ENCODE measurements at regions not wholly inside any gene's neighbourhood (a gene's known extent, or its start where the extent isn't known, plus 50 kb on each side); places are given as distances from the start of the nearest gene placed in this dataset.

- no peaks in the 10 kb centered on the region for H3K9me2 ChIP-seq (replicated peaks; ENCODE audit: insufficient read depth, low read length)
- H2AFZ ChIP-seq (ENCODE audit: low read depth, low read length, severe bottlenecking): no peak overlapping the region
- H4K20me1 ChIP-seq (ENCODE audit: low read depth, low read length): no peaks in the 10 kb centered on the region
- no peaks in the 10 kb centered on the region for H3K36me3 ChIP-seq (ENCODE audit: low read length)
- TF ChIP-seq CTCF (IDR thresholded peaks at IDR 0.05; ENCODE audit: insufficient read depth, low read length, poor library complexity, severe bottlenecking) (no peak), EZH2phosphoT487 (conservative IDR thresholded peaks at IDR 0.05; ENCODE audit: low read length) (no peak)
- H3K9ac ChIP-seq (ENCODE audit: low read length): no peak overlapping the region
- H3K79me2 ChIP-seq (ENCODE audit: insufficient read depth, low read length): no peaks in the 10 kb centered on the region
- H3K27ac ChIP-seq (ENCODE audit: low read depth, low read length): no peak overlapping the region
- no peaks in the 10 kb centered on the region for H3K9me3 ChIP-seq (ENCODE audit: insufficient read depth, low read length)
- no peaks in the 10 kb centered on the region for H3F3A ChIP-seq (ENCODE audit: insufficient read depth)
- H3K27me3 ChIP-seq (ENCODE audit: low read length): no peaks in the 10 kb centered on the region
- H3K4me2 ChIP-seq (ENCODE audit: low read depth, low read length, poor library complexity, severe bottlenecking): no peak overlapping the region
- H3K4me3 ChIP-seq (ENCODE audit: insufficient read depth, low read length, poor library complexity, severe bottlenecking): no peak overlapping the region
Measured at GRCh38 chr7:155913719-155914118, 101.5 kb upstream of the SHH start.

GRCh38 chr7:155913291-155913690 is 101.0 kb upstream of the SHH start:
- TF ChIP-seq CTCF (IDR thresholded peaks at IDR 0.05; ENCODE audit: insufficient read depth, low read length, poor library complexity, severe bottlenecking) (no peak), EZH2phosphoT487 (conservative IDR thresholded peaks at IDR 0.05; ENCODE audit: low read length) (no peak)
- H3K27ac ChIP-seq (ENCODE audit: low read depth, low read length): no peak overlapping the region
- no peaks in the 10 kb centered on the region for H3F3A ChIP-seq (ENCODE audit: insufficient read depth)
- no peaks in the 10 kb centered on the region for H3K9me3 ChIP-seq (ENCODE audit: insufficient read depth, low read length)
- H3K79me2 ChIP-seq (ENCODE audit: insufficient read depth, low read length): no peaks in the 10 kb centered on the region
- no peaks in the 10 kb centered on the region for H3K36me3 ChIP-seq (ENCODE audit: low read length)
- no peaks in the 10 kb centered on the region for H4K20me1 ChIP-seq (ENCODE audit: low read depth, low read length)
- H3K27me3 ChIP-seq (ENCODE audit: low read length): no peaks in the 10 kb centered on the region
- H3K4me3 ChIP-seq (ENCODE audit: insufficient read depth, low read length, poor library complexity, severe bottlenecking): no peak overlapping the region
- no peak overlapping the region for H3K9ac ChIP-seq (ENCODE audit: low read length)
- no peak overlapping the region for H3K4me2 ChIP-seq (ENCODE audit: low read depth, low read length, poor library complexity, severe bottlenecking)
- H3K9me2 ChIP-seq (replicated peaks; ENCODE audit: insufficient read depth, low read length): no peaks in the 10 kb centered on the region
- H2AFZ ChIP-seq (ENCODE audit: low read depth, low read length, severe bottlenecking): no peak overlapping the region

- H4K20me1 ChIP-seq (ENCODE audit: low read depth, low read length): no peaks in the 10 kb centered on the region
- H3K4me3 ChIP-seq (ENCODE audit: insufficient read depth, low read length, poor library complexity, severe bottlenecking): no peak overlapping the region
- no peaks in the 10 kb centered on the region for H3K9me3 ChIP-seq (ENCODE audit: insufficient read depth, low read length)
- H3K27ac ChIP-seq (ENCODE audit: low read depth, low read length): no peak overlapping the region
- no peak overlapping the region for H3K9ac ChIP-seq (ENCODE audit: low read length)
- H3K4me2 ChIP-seq (ENCODE audit: low read depth, low read length, poor library complexity, severe bottlenecking): no peak overlapping the region
- H3K27me3 ChIP-seq (ENCODE audit: low read length): no peaks in the 10 kb centered on the region
- no peaks in the 10 kb centered on the region for H3K9me2 ChIP-seq (replicated peaks; ENCODE audit: insufficient read depth, low read length)
- H2AFZ ChIP-seq (ENCODE audit: low read depth, low read length, severe bottlenecking): no peak overlapping the region
- no peaks in the 10 kb centered on the region for H3F3A ChIP-seq (ENCODE audit: insufficient read depth)
- no peaks in the 10 kb centered on the region for H3K36me3 ChIP-seq (ENCODE audit: low read length)
- no peaks in the 10 kb centered on the region for H3K79me2 ChIP-seq (ENCODE audit: insufficient read depth, low read length)
- TF ChIP-seq EZH2phosphoT487 (conservative IDR thresholded peaks at IDR 0.05; ENCODE audit: low read length): no peak
- TF ChIP-seq CTCF (IDR thresholded peaks at IDR 0.05; ENCODE audit: insufficient read depth, low read length, poor library complexity, severe bottlenecking): no peak
Measured at GRCh38 chr7:155911471-155912105, 99.3 kb upstream of the SHH start.
